ENCODE measurements at regions not wholly inside any gene's neighbourhood (a gene's known extent, or its start where the extent isn't known, plus 50 kb on each side); places are given as distances from the start of the nearest gene placed in this dataset.

GRCh38 chr2:128988326-128988725, 669.7 kb upstream of the HS6ST1 start:
- 42 to 94% methylated on average over 2 of the region's 3 CpGs for WGBS, 2 donors (ENCODE audit: low coverage in 1 of 2)
- no peaks in the 10 kb centered on the region for H3K9me3 ChIP-seq
- H3K27me3 ChIP-seq = no peaks in the 10 kb centered on the region
- H3K4me1 ChIP-seq = peaks cover 0 to 15% (median 0%) of the 10 kb centered on the region in 3 donors
- TF ChIP-seq POLR2AphosphoS5 (IDR thresholded peaks at IDR 0.05) (no peak), CTCF (IDR thresholded peaks at IDR 0.05) (no peak), POLR2A (IDR thresholded peaks at IDR 0.05) (no peak), EP300 (IDR thresholded peaks at IDR 0.05) (no peak)
- H3K27ac ChIP-seq = no peak overlapping the region
- no peak overlapping the region for H3K4me3 ChIP-seq
- H3K36me3 ChIP-seq = no peaks in the 10 kb centered on the region
- no peak for ATAC-seq

- no peak for ATAC-seq
- no peaks in the 10 kb centered on the region for H3K36me3 ChIP-seq
- no peak for TF ChIP-seq CTCF (IDR thresholded peaks at IDR 0.05)
- TF ChIP-seq EP300 (IDR thresholded peaks at IDR 0.05) = no peak
- H3K27ac ChIP-seq = no peak overlapping the region
- no peaks in the 10 kb centered on the region for H3K9me3 ChIP-seq
- no peaks in the 10 kb centered on the region for H3K27me3 ChIP-seq
- H3K4me1 ChIP-seq = peaks cover 0 to 15% (median 0%) of the 10 kb centered on the region in 3 donors
- H3K4me3 ChIP-seq = no peak overlapping the region
- WGBS, 2 donors (ENCODE audit: low coverage in 1 of 2) = 86 to 87% methylated on average over 4 to 6 of the region's 6 CpGs
Observed at GRCh38 chr2:128988967-128989366, 670.3 kb upstream of the HS6ST1 start.

- no peaks in the 10 kb centered on the region for H3K4me1 ChIP-seq
- no peaks in the 10 kb centered on the region for H3K36me3 ChIP-seq
- H3K27me3 ChIP-seq = no peaks in the 10 kb centered on the region
- no peak for TF ChIP-seq POLR2A (IDR thresholded peaks at IDR 0.05)
- TF ChIP-seq CTCF (IDR thresholded peaks at IDR 0.05) = no peak
- ATAC-seq = no peak
- no peak overlapping the region for H3K27ac ChIP-seq
- no peak overlapping the region for H3K4me3 ChIP-seq
- WGBS, 2 donors (ENCODE audit: low coverage in 1 of 2) = 92 to 96% methylated on average over 2 to 4 of the region's 4 CpGs
- H3K9me3 ChIP-seq = no peaks in the 10 kb centered on the region
Observed at GRCh38 chr2:128995086-128995485, 676.4 kb upstream of the HS6ST1 start.

GRCh38 chr2:128996078-128996477, 677.4 kb upstream of the HS6ST1 start:
- Histone ChIP-seq H3K36me3 (no peaks in the 10 kb centered on the region), H3K4me1 (no peaks in the 10 kb centered on the region), H3K9me3 (no peaks in the 10 kb centered on the region), H3K27me3 (no peaks in the 10 kb centered on the region), H3K27ac (no peak overlapping the region), H3K4me3 (no peak overlapping the region)
- no peak for ATAC-seq
- TF ChIP-seq POLR2AphosphoS5 (IDR thresholded peaks at IDR 0.05) (no peak), CTCF (IDR thresholded peaks at IDR 0.05) (no peak), POLR2A (IDR thresholded peaks at IDR 0.05) (no peak), EP300 (IDR thresholded peaks at IDR 0.05) (no peak)
- 79 to 90% methylated on average over 4 of the region's 4 CpGs for WGBS, 2 donors (ENCODE audit: low coverage in 1 of 2)

GRCh38 chr2:128997166-128997866, 678.6 kb upstream of the HS6ST1 start:
- no peak for ATAC-seq
- Histone ChIP-seq H3K36me3 (no peaks in the 10 kb centered on the region), H3K9me3 (no peaks in the 10 kb centered on the region), H3K4me1 (no peaks in the 10 kb centered on the region), H3K27me3 (no peaks in the 10 kb centered on the region), H3K27ac (no peak overlapping the region), H3K4me3 (no peak overlapping the region)
- TF ChIP-seq CTCF (IDR thresholded peaks at IDR 0.05) (no peak), POLR2AphosphoS5 (IDR thresholded peaks at IDR 0.05) (no peak), EP300 (IDR thresholded peaks at IDR 0.05) (no peak), POLR2A (IDR thresholded peaks at IDR 0.05) (no peak)
- 55 to 70% methylated on average over 4 of the region's 5 CpGs for WGBS, 2 donors (ENCODE audit: low coverage in 1 of 2)

All from gastroesophageal sphincter (tissue), 4 donors.